ENCODE measurements at regions not wholly inside any gene's neighbourhood (a gene's known extent, or its start where the extent isn't known, plus 50 kb on each side); places are given as distances from the start of the nearest gene placed in this dataset.
"Not testable (repeated sequence)": the region's sequence is repeated elsewhere in the genome, so short reads cannot be mapped to it uniquely, and the experiment has no call there.

- no peak for DNase-seq (ENCODE audit: low read depth, low spot score)
Measured at GRCh38 chr10:21463436-21463835, 62.0 kb downstream of the SKIDA1 start.

DNA sequence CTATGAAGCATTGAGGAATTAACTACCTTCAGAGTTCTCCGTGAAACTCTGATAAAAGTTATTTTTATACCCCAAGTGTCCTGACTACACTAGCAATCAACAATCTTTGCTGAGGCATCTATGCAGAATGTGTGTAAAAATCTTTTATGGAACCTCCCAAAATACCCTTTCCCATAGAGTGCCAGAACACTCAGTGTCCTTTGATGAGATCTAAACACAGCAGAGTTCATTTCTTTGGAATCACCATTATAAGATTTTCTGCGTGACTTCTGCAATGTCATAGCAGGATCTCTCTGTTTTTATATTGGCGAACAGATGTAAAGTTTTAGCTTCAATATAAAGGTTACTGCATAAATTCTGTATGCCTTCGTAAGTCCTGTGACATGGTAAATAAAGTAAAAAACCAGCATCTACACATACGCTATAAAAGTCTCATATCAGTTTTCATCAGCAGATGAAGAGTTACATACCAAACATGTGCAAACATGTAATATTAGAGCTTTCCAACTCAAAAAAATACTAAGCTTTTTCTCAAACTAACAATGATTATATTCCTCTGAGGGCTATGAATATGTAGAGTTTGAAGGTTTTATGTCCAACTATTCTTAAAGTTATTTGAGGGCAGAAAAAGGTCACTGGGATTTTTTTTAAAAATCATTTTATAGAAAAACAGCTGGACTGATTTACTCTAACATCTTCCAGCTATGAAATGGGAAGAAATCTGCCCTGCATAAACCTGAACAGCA, 67.2 kb downstream of the SKIDA1 start:
- no peak for DNase-seq (ENCODE audit: low read depth, low spot score)

GRCh38 chr10:21456160-21456559, 69.3 kb downstream of the SKIDA1 start:
- DNase-seq (ENCODE audit: low read depth, low spot score): no peak

DNA sequence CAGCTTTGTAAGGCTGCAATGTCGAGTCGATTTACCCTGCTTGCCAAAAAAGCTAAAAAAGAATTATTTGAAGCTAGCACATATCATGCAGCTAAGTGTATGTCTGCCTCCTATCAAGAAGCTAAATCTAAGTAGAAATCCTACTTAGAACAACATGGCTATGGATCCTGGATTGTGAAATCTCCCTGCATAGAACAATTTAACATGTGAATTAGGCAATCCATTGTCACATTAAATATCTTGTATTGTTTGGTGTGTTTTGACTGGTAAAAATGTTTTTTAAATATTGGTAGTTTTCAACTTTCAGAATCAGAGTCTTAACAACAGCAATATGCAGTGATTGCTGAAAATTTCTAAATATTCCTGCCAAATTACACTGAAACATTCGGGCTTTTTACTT, 73.3 kb downstream of the SKIDA1 start:
- no peak for DNase-seq (ENCODE audit: low read depth, low spot score)

DNA sequence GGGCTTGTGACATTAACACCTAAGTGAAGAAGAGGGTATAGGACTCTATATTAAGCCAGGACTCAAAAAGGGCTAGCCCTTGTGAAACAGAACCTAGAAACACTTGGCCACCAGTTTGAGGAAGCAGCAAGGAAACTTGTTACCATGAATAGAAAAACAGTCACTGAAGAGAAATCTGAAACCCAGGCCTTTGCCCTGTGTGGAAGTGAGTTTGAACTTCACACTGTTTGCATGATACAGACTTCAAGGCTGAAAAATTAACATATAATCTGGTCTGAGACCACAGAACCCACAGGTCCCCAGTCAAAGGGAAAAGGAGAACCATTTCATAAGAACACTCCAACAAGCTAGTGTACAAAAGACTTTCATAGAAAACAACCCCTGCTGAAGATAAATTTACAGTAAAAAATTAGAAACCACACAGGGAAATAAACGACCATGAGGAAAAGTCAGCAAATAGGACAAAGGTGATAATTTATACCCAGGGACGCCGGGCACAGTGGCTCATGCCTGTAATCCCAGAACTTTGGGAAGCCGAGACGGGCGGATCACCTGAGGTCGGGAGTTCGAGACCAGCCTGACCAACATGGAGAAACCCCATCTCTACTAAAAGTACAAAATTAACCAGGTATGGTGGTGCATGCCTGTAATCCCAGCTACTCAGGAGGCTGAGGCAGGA, 76.1 kb downstream of the SKIDA1 start:
- no peak for DNase-seq (ENCODE audit: low read depth, low spot score)

- no peak for DNase-seq (ENCODE audit: low read depth, low spot score)
Measured at GRCh38 chr10:21445163-21445562, 80.3 kb downstream of the SKIDA1 start.

DNA sequence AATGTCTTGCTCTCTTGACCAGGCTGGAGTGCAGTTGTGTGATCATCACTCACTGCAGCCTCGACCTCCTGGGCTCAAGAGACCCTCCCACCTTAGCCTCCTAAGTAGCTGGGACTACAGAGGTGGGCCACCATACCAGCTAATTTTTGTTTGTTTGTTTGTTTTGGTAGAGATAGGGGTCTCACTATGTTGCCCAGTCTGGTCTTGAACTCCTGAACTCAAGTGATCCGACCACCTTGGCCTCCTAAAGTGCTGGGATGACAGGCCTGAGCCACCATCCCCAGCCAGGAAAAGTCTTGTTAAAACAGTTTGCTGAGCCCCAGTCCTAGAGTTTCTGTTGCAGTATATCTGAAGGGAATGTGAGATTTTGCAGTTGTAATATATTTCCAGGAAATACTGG, 83.9 kb downstream of the SKIDA1 start:
- DNase-seq (ENCODE audit: low read depth, low spot score): no peak

GRCh38 chr10:21438914-21439313, 86.6 kb downstream of the SKIDA1 start:
- not testable (repeated sequence) for DNase-seq (ENCODE audit: low read depth, low spot score)

GRCh38 chr10:21437770-21438382, 87.6 kb downstream of the SKIDA1 start:
- DNase-seq (ENCODE audit: low read depth, low spot score): no peak

- DNase-seq (ENCODE audit: low read depth, low spot score): no peak
Measured at GRCh38 chr10:21432266-21432665, 93.2 kb downstream of the SKIDA1 start.

DNA sequence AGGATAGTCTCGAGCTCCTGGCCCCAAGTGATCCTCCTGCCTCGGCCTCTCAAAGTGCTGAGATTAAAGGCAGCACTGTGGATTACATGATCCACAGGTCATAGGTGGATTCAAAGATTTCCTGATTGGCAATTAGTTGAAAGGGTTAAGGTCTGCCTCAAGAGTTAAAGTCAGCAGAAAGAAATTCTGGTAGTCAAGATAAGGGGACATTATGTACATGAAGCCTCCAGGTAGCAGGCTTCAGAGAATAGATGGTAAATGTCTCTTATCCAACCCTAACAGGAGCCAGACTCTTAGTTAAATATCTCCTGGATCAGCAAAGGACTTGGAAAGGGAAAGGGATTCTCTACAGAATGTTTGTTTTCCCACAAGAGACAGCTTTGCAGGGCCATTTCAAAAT, 93.7 kb downstream of the SKIDA1 start:
- DNase-seq (ENCODE audit: low read depth, low spot score): no peak

- no peak for DNase-seq (ENCODE audit: low read depth, low spot score)
Measured at GRCh38 chr10:21427804-21428481, 97.5 kb downstream of the SKIDA1 start.

DNA sequence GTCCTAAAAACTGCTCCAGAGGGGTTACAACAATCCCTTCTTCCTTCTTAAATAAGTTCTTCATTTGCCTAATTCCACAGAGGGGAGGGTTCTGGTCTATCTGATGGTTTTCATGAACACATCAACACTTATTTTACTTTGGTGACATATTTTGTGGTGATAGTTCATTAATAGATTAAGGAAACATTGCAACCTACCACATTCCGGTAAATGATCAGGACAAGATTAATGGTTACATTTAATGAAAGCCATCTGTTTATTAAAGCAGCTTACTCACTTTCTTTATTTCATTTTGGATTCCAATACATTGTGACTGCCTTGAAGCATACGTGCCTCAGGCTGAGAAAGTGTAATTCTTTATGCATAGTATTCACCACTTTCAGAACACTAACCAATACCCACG, 101.0 kb downstream of the SKIDA1 start:
- no peak for DNase-seq (ENCODE audit: low read depth, low spot score)

DNA sequence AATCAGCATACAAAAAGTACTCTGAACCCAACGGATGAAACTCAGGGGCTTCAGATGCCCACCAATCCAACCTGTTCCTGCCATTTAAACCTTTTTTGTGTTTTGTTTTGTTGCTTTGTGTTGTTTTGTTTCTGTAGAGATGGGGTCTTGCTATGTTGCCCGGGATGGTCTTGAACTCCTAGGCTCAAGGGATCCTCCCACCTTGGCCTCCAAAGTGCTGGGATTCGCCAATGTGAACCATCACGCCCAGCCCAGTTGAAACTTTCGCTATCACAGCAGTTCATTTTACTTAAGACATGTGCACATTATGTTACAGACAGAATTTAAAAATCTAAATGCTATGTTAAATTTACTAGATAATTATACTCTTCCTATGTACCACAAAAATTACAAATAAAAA, 101.6 kb downstream of the SKIDA1 start:
- DNase-seq (ENCODE audit: low read depth, low spot score): no peak

DNA sequence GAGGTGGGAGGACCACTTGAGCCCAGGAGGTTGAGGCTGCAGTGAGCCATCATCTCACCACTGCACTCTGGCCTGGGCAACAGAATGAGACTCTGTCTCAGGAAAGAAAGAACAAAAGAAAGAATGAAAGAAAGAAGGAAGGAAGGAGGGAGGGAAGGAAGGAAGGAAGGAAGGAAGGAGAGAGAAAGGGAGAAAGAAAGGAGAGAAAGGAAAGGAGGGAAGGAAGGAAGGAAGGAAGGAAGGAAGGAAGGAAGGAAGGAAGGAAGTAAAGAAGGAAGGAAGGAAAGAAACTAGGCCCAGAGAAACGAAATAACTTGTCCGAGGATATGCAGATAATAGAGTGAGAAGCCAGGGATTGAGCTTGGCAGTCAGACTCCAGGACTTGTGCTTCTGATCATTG, 102.1 kb downstream of the SKIDA1 start:
- DNase-seq (ENCODE audit: low read depth, low spot score): no peak

GRCh38 chr10:21421794-21422193, 103.7 kb downstream of the SKIDA1 start:
- DNase-seq (ENCODE audit: low read depth, low spot score): no peak

GRCh38 chr10:21421016-21421415, 104.5 kb downstream of the SKIDA1 start:
- DNase-seq (ENCODE audit: low read depth, low spot score): no peak

DNA sequence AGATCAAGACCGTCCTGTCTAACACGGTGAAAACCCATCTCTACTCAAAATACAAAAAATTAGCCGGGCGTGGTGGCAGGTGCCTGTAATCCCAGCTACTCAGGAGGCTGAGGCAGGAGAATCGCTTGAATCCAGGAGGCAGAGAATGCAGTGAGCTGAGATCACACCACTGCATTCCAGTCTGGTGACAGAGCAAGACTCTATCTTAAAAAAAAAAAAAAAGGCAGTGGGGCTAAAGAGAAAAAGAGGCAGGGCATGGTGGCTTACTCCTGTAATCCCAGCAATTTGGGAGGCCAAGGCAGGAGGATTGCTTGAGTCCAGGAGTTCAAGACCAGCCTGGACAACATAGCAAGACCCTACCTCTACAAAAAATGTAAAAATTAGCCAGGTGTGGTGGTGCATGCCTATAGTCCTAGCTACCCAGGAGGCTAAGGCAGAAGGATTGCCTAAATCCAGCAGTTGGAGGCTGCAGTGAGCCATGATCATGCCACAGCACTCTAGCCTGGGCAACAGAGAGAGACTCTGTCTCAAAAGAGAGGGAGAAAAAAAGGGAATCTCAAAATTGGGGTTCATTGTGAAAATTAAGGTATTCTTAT, 106.4 kb downstream of the SKIDA1 start:
- not testable (repeated sequence) for DNase-seq (ENCODE audit: low read depth, low spot score)

GRCh38 chr10:21417172-21417712, 108.2 kb downstream of the SKIDA1 start:
- no peak for DNase-seq (ENCODE audit: low read depth, low spot score)

DNA sequence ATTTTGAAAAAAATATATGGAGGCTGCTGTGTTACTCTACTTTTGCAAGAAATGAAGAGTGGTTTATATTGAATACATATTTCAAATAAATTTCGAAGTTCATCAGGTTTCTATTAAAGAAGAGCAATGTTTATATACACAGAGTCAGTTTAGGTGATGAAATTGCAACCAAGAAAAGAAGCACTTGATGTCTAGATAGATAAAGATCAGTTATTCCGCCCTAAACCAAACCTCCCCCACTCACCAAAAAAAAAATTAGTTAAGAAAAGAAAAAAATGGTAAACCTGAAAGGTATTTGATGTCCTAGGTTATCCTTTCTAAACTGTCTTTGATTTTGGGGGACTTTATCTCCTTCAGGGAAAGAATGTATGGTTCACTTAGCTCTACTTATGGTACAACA, 111.8 kb downstream of the SKIDA1 start:
- no peak for DNase-seq (ENCODE audit: low read depth, low spot score)

DNA sequence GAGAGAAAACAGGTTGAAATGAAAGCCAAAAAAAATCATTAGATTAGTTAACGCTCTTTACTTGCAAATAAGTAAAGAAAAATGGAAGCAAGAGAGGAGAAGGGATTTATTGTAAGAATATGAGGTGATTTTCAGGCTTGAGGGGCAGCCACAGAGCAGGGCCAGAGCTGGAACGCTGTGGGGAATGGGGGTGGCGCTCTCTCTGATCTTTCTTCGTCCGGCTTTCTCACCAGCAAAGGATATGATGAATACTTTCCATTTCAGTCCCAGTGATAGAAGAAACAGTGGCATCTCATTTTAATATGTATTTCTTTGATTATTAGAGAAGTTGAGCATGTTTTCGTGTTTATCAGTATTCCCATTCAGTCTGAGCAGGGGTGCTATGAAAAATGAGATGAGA, 112.2 kb downstream of the SKIDA1 start:
- no peak for DNase-seq (ENCODE audit: low read depth, low spot score)
